Naive B cell (primary cell): ENCODE measurements at regions not wholly inside any gene's neighbourhood (a gene's known extent, or its start where the extent isn't known, plus 50 kb on each side); places are given as distances from the start of the nearest gene placed in this dataset.

Experiments
- ATAC-seq, 2 donors: fragments of 150-1000 bp; cut with Tn5 transposase; 2 replicates each; pipeline ENCODE4 v1.10.0; 2021; ENCODE audit warnings: low read depth in 2 of 2, mild to moderate bottlenecking in 2 of 2, moderate library complexity in 2 of 2
- DNase-seq: peaks from one replicate; pipeline ENCODE4 v3.0.0; 2022
- H3K27ac Mint-ChIP-seq, 6 donors: one replicate each; pipeline ENCODE4 v1.8.0; 2020 to 2022; ENCODE audit warnings: mild to moderate bottlenecking in 6 of 6, mixed read lengths in 6 of 6, moderate library complexity in 5 of 6, inconsistent platforms in 2 of 6
- H3K27me3 Mint-ChIP-seq, 3 donors: one replicate each; pipeline ENCODE4 v1.8.0; 2021 to 2022; ENCODE audit warnings: mixed read lengths in 3 of 3, mild to moderate bottlenecking in 1 of 3
- H3K36me3 Mint-ChIP-seq, 2 donors: one replicate each; pipeline ENCODE4 v1.8.0; 2020 to 2022; ENCODE audit warnings: mixed read lengths in 2 of 2, inconsistent platforms in 1 of 2, mild to moderate bottlenecking in 1 of 2
- H3K4me1 Mint-ChIP-seq, 3 donors: one replicate each; pipeline ENCODE4 v1.8.0; 2020 to 2022; ENCODE audit warnings: mixed read lengths in 3 of 3, inconsistent platforms in 1 of 3, mild to moderate bottlenecking in 1 of 3, moderate library complexity in 1 of 3
- H3K4me3 Mint-ChIP-seq, 8 donors: one replicate each; pipeline ENCODE4 v1.8.0; 2020 to 2022; ENCODE audit warnings: mild to moderate bottlenecking in 8 of 8, mixed read lengths in 8 of 8, moderate library complexity in 8 of 8, inconsistent platforms in 2 of 8
- H3K9me3 Mint-ChIP-seq, 7 donors: one replicate each; pipeline ENCODE4 v1.8.0; 2020 to 2022; ENCODE audit warnings: mixed read lengths in 7 of 7, mild to moderate bottlenecking in 5 of 7, inconsistent platforms in 2 of 7, moderate library complexity in 1 of 7

- no peaks in the 10 kb centered on the region for H3K36me3 Mint-ChIP-seq
- no peak for ATAC-seq
These were observed 564.0 kb upstream of the POU3F3 start for GRCh38 chr2:104289651-104290565.

GRCh38 chr2:104290566-104290891, 563.4 kb upstream of the POU3F3 start:
- Mint-ChIP-seq H3K4me1 (no peaks in the 10 kb centered on the region), H3K4me3 (no peak overlapping the region), H3K9me3 (peaks cover 0 to 7% (median 1%) of the 10 kb centered on the region in 7 donors), H3K27ac (no peak overlapping the region), H3K36me3 (no peaks in the 10 kb centered on the region), H3K27me3 (peaks cover 0 to 5% (median 0%) of the 10 kb centered on the region in 3 donors)
- no peak for ATAC-seq
- no peak for DNase-seq

More at GRCh38 chr2:104289651-104290565, 564.0 kb upstream of the POU3F3 start:
- H3K4me3 Mint-ChIP-seq: no peak overlapping the region
- H3K9me3 Mint-ChIP-seq: peaks cover 0 to 7% (median 1%) of the 10 kb centered on the region in 7 donors
- no peak for DNase-seq
- H3K4me1 Mint-ChIP-seq: no peaks in the 10 kb centered on the region
- H3K27ac Mint-ChIP-seq: no peak overlapping the region
- H3K27me3 Mint-ChIP-seq: peaks cover 0 to 5% (median 0%) of the 10 kb centered on the region in 3 donors

- Mint-ChIP-seq H3K4me1 (no peaks in the 10 kb centered on the region), H3K9me3 (peaks cover 0 to 12% (median 7%) of the 10 kb centered on the region in 7 donors), H3K4me3 (no peak overlapping the region), H3K36me3 (no peaks in the 10 kb centered on the region), H3K27me3 (peaks cover 0 to 3% (median 0%) of the 10 kb centered on the region in 3 donors), H3K27ac (no peak overlapping the region)
- DNase-seq (no peak), ATAC-seq (no peak)
These were observed 541.2 kb upstream of the POU3F3 start for GRCh38 chr2:104312684-104313083.

GRCh38 chr2:104318001-104318665, 535.8 kb upstream of the POU3F3 start:
- DNase-seq (no peak), ATAC-seq (no peak)
- Mint-ChIP-seq H3K36me3 (no peaks in the 10 kb centered on the region), H3K9me3 (peaks cover 0 to 5% (median 0%) of the 10 kb centered on the region in 7 donors), H3K4me1 (no peaks in the 10 kb centered on the region), H3K4me3 (no peak overlapping the region), H3K27ac (no peak overlapping the region), H3K27me3 (peaks cover 3 to 16% (median 10%) of the 10 kb centered on the region in 3 donors)

- H3K4me1 Mint-ChIP-seq: no peaks in the 10 kb centered on the region
- ATAC-seq (no peak), DNase-seq (no peak)
- no peak overlapping the region for H3K4me3 Mint-ChIP-seq
- H3K9me3 Mint-ChIP-seq: peaks cover 0 to 5% (median 0%) of the 10 kb centered on the region in 7 donors
- H3K27ac Mint-ChIP-seq: no peak overlapping the region
- H3K36me3 Mint-ChIP-seq: no peaks in the 10 kb centered on the region
- H3K27me3 Mint-ChIP-seq: peaks cover 3 to 25% (median 13%) of the 10 kb centered on the region in 3 donors
These were observed 532.7 kb upstream of the POU3F3 start for GRCh38 chr2:104321116-104321795.

- Mint-ChIP-seq H3K27me3 (peaks cover 8 to 25% (median 13%) of the 10 kb centered on the region in 3 donors), H3K27ac (no peak overlapping the region), H3K36me3 (no peaks in the 10 kb centered on the region), H3K9me3 (peaks cover 0 to 5% (median 0%) of the 10 kb centered on the region in 7 donors), H3K4me3 (no peak overlapping the region), H3K4me1 (no peaks in the 10 kb centered on the region)
- ATAC-seq (no peak), DNase-seq (no peak)
These were observed 532.0 kb upstream of the POU3F3 start for GRCh38 chr2:104321796-104322349.

- H3K4me1 Mint-ChIP-seq: no peaks in the 10 kb centered on the region
- no peaks in the 10 kb centered on the region for H3K27me3 Mint-ChIP-seq
- no peak overlapping the region for H3K4me3 Mint-ChIP-seq
- H3K9me3 Mint-ChIP-seq: peaks cover 0 to 6% (median 4%) of the 10 kb centered on the region in 7 donors
- no peaks in the 10 kb centered on the region for H3K36me3 Mint-ChIP-seq
- DNase-seq (no peak), ATAC-seq (no peak)
- no peak overlapping the region for H3K27ac Mint-ChIP-seq
These were observed 521.2 kb upstream of the POU3F3 start for GRCh38 chr2:104332731-104333130.

- no peaks in the 10 kb centered on the region for H3K4me1 Mint-ChIP-seq
- no peak for DNase-seq
- H3K27me3 Mint-ChIP-seq: peaks cover 0 to 3% (median 0%) of the 10 kb centered on the region in 3 donors
- no peak overlapping the region for H3K27ac Mint-ChIP-seq
- H3K36me3 Mint-ChIP-seq: no peaks in the 10 kb centered on the region
- H3K4me3 Mint-ChIP-seq: no peak overlapping the region
- ATAC-seq: no peak
- H3K9me3 Mint-ChIP-seq: peaks cover 0 to 5% (median 4%) of the 10 kb centered on the region in 7 donors
These were observed 516.0 kb upstream of the POU3F3 start for GRCh38 chr2:104337869-104338268.

- no peak for DNase-seq
- H3K4me3 Mint-ChIP-seq: no peak overlapping the region
These were observed 513.8 kb upstream of the POU3F3 start for GRCh38 chr2:104340162-104340561.

GRCh38 chr2:104340879-104341828, 512.8 kb upstream of the POU3F3 start:
- Mint-ChIP-seq H3K27ac (no peak overlapping the region), H3K4me1 (no peaks in the 10 kb centered on the region), H3K27me3 (peaks cover 0 to 6% (median 3%) of the 10 kb centered on the region in 3 donors), H3K9me3 (peaks cover 0 to 5% (median 2%) of the 10 kb centered on the region in 7 donors), H3K4me3 (no peak overlapping the region), H3K36me3 (no peaks in the 10 kb centered on the region)
- DNase-seq (no peak), ATAC-seq (no peak)

More at GRCh38 chr2:104340162-104340561, 513.8 kb upstream of the POU3F3 start:
- Mint-ChIP-seq H3K4me1 (no peaks in the 10 kb centered on the region), H3K36me3 (no peaks in the 10 kb centered on the region), H3K27ac (no peak overlapping the region), H3K27me3 (peaks cover 0 to 3% (median 2%) of the 10 kb centered on the region in 3 donors), H3K9me3 (peaks cover 0 to 5% (median 2%) of the 10 kb centered on the region in 7 donors)
- ATAC-seq: no peak

- ATAC-seq (no peak), DNase-seq (no peak)
- Mint-ChIP-seq H3K4me3 (no peak overlapping the region), H3K36me3 (no peaks in the 10 kb centered on the region), H3K27me3 (peaks cover 0 to 7% (median 6%) of the 10 kb centered on the region in 3 donors), H3K9me3 (peaks cover 0 to 4% (median 1%) of the 10 kb centered on the region in 7 donors), H3K27ac (no peak overlapping the region), H3K4me1 (no peaks in the 10 kb centered on the region)
These were observed 509.6 kb upstream of the POU3F3 start for GRCh38 chr2:104344306-104344705.

- Mint-ChIP-seq H3K27me3 (peaks cover 0 to 7% (median 6%) of the 10 kb centered on the region in 3 donors), H3K9me3 (peaks cover 0 to 4% (median 1%) of the 10 kb centered on the region in 7 donors), H3K4me1 (no peaks in the 10 kb centered on the region), H3K36me3 (no peaks in the 10 kb centered on the region), H3K27ac (no peak overlapping the region), H3K4me3 (no peak overlapping the region)
- DNase-seq: no peak
- ATAC-seq: no peak
These were observed 508.9 kb upstream of the POU3F3 start for GRCh38 chr2:104344985-104345384.
